Lung (tissue), 11 donors: ENCODE measurements at regions not wholly inside any gene's neighbourhood (a gene's known extent, or its start where the extent isn't known, plus 50 kb on each side); places are given as distances from the start of the nearest gene placed in this dataset.

ENCODE experiments used
- ATAC-seq: fragments of 200-7000 bp; cut with Tn5 transposase; one replicate; pipeline ENCODE4 v1.9.1; 2020; ENCODE audit warnings: moderate number of reproducible peaks; ENCODE audit not compliant: insufficient read depth, low FRiP score
- DNase-seq, 3 donors: peaks; one replicate each; pipeline ENCODE4 v3.0.0-alpha.2; 2013 to 2017
- H3K27ac ChIP-seq, 2 donors: one replicate each; pipeline ENCODE4 v1.5.1; 2013; ENCODE audit warnings: mild to moderate bottlenecking in 2 of 2, moderate library complexity in 2 of 2, control low read depth in 1 of 2, inconsistent platforms in 1 of 2, low read depth in 1 of 2, low read length in 1 of 2
- H3K27me3 ChIP-seq, 3 donors: one replicate each; pipeline ENCODE4 v1.5.1; 2013; ENCODE audit warnings: low read length in 2 of 3; ENCODE audit not compliant: control insufficient read depth in 3 of 3, insufficient read depth in 3 of 3
- H3K36me3 ChIP-seq, 4 donors: one replicate each; pipeline ENCODE4 v1.5.1; 2013; ENCODE audit warnings: low read length in 4 of 4, mild to moderate bottlenecking in 1 of 4, moderate library complexity in 1 of 4; ENCODE audit not compliant: control insufficient read depth in 4 of 4, insufficient read depth in 4 of 4
- H3K4me1 ChIP-seq, 5 donors: one replicate each; pipeline ENCODE4 v1.5.1; 2013; ENCODE audit warnings: low read length in 5 of 5, mild to moderate bottlenecking in 2 of 5, moderate library complexity in 1 of 5; ENCODE audit not compliant: control insufficient read depth in 5 of 5, insufficient read depth in 5 of 5
- H3K4me3 ChIP-seq: one replicate; pipeline ENCODE4 v1.5.1; 2013; ENCODE audit warnings: mild to moderate bottlenecking, control low read depth, moderate library complexity
- H3K9ac ChIP-seq, 2 donors: one replicate each; pipeline ENCODE4 v1.5.1; 2013; ENCODE audit warnings: low read length in 2 of 2, control low read depth in 1 of 2; ENCODE audit not compliant: insufficient read depth in 1 of 2
- H3K9me3 ChIP-seq, 4 donors: one replicate each; pipeline ENCODE4 v1.5.1; 2013; ENCODE audit warnings: low read length in 3 of 4, mild to moderate bottlenecking in 1 of 4, moderate library complexity in 1 of 4; ENCODE audit not compliant: control insufficient read depth in 4 of 4, insufficient read depth in 3 of 4
- CTCF ChIP-seq: IDR thresholded peaks from 2 replicates; pipeline ENCODE4 v1.5.1; 2012; ENCODE audit warnings: mild to moderate bottlenecking; ENCODE audit errors: control extremely low read depth, extremely low read depth
- WGBS, 2 donors: extraction: QIAGEN DNeasy Blood & Tissue Kit; methylation state at CpG; one replicate each; pipeline ENCODE4 v1.1.7; 2013; 5-methylcytosine and 5-hydroxymethylcytosine counted together
- donor health status: control.
- donor health status: control.
- donor health status: Bipolar disorder and iron deficiency.
- donor health status: healthy.
- donor health status: DM: yes; HTN: yes; CAD: no.

GRCh38 chr5:160906090-160906489 lies 54.1 kb upstream of the ATP10B start:
- H3K9me3 ChIP-seq, result no peaks in the 10 kb centered on the region
- 80 to 83% methylated on average over 3 of the region's 3 CpGs for WGBS, 2 donors
- ATAC-seq (no peak), DNase-seq (no peak)
- H3K27ac ChIP-seq, result no peak overlapping the region
- H3K4me3 ChIP-seq, result no peak overlapping the region
- H3K9ac ChIP-seq, result no peak overlapping the region
- no peaks in the 10 kb centered on the region for H3K36me3 ChIP-seq
- no peaks in the 10 kb centered on the region for H3K27me3 ChIP-seq
- no peak for TF ChIP-seq CTCF
- H3K4me1 ChIP-seq, result no peaks in the 10 kb centered on the region

GRCh38 chr5:160905285-160905684 lies 53.3 kb upstream of the ATP10B start:
- no peaks in the 10 kb centered on the region for H3K36me3 ChIP-seq
- no peak overlapping the region for H3K9ac ChIP-seq
- H3K4me1 ChIP-seq, result no peaks in the 10 kb centered on the region
- no peaks in the 10 kb centered on the region for H3K27me3 ChIP-seq
- DNase-seq (no peak), ATAC-seq (no peak)
- 63 to 82% methylated on average over 1 of the region's 1 CpG for WGBS, 2 donors
- no peaks in the 10 kb centered on the region for H3K9me3 ChIP-seq
- no peak for TF ChIP-seq CTCF
- H3K4me3 ChIP-seq, result no peak overlapping the region
- no peak overlapping the region for H3K27ac ChIP-seq

DNA sequence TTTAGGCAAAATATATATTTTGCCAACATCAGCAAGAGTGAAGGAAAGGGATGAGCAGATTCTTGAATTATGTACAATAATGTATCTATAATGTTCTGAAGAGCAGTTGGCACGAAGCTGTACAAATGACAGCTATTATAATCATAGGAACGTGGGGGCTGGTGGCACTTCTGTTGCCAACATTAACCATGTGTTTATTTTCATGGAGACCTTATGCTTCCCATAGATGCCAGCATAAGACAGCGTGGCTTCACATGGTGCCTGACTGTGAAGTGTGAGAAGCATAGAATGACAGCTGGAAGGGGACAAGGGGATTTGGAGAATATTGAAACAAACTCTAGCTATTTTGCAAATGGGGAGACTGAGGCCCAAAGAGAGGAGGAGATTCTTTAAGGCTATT lies 52.6 kb upstream of the ATP10B start:
- H3K4me1 ChIP-seq, result no peaks in the 10 kb centered on the region
- no peaks in the 10 kb centered on the region for H3K36me3 ChIP-seq
- ATAC-seq (no peak), DNase-seq (no peak)
- H3K27ac ChIP-seq, result no peak overlapping the region
- no peak for TF ChIP-seq CTCF
- no peak overlapping the region for H3K4me3 ChIP-seq
- H3K27me3 ChIP-seq, result no peaks in the 10 kb centered on the region
- H3K9ac ChIP-seq, result no peak overlapping the region
- 68 to 72% methylated on average over 3 of the region's 3 CpGs for WGBS, 2 donors
- no peaks in the 10 kb centered on the region for H3K9me3 ChIP-seq

- Histone ChIP-seq H3K27ac (no peak overlapping the region), H3K9ac (no peak overlapping the region), H3K4me3 (no peak overlapping the region), H3K36me3 (no peaks in the 10 kb centered on the region), H3K27me3 (no peaks in the 10 kb centered on the region), H3K4me1 (no peaks in the 10 kb centered on the region), H3K9me3 (no peaks in the 10 kb centered on the region)
- WGBS, 2 donors, result 28 to 35% methylated on average over 1 of the region's 1 CpG
- DNase-seq (no peak), ATAC-seq (no peak)
- no peak for TF ChIP-seq CTCF
These were observed 51.5 kb upstream of the ATP10B start for GRCh38 chr5:160903551-160903950.
